HG03175 (cell line): ENCODE measurements at regions not wholly inside any gene's neighbourhood (a gene's known extent, or its start where the extent isn't known, plus 50 kb on each side); places are given as distances from the start of the nearest gene placed in this dataset.
"Not testable (repeated sequence)": the region's sequence is repeated elsewhere in the genome, so short reads cannot be mapped to it uniquely, and the experiment has no call there.

ENCODE experiments used
- ATAC-seq: cut with Tn5 transposase; IDR thresholded peaks from one replicate; pipeline ENCODE4 v1.9.1; 2021; ENCODE audit warnings: mild to moderate bottlenecking, moderate library complexity; ENCODE audit not compliant: unreplicated experiment

DNA sequence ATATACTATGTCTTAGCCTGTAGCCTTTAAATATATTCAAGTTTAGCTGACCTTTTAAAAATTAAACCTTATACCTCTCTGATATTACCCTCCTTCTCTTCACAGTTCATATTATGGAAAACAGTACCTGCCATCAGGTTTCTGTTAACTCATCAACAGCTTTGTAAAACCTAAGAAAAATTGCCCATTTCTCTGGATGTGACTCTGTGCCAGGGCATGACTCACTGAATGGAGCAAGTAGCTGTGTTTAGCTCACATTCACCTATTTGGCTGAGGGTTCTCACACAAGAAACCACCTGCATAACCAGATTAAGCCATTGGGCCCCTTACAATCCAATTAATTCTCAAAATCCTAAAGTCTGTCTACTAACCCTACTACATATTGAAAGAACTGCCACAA, 678.8 kb upstream of the MARCKS start:
- no peak for ATAC-seq

DNA sequence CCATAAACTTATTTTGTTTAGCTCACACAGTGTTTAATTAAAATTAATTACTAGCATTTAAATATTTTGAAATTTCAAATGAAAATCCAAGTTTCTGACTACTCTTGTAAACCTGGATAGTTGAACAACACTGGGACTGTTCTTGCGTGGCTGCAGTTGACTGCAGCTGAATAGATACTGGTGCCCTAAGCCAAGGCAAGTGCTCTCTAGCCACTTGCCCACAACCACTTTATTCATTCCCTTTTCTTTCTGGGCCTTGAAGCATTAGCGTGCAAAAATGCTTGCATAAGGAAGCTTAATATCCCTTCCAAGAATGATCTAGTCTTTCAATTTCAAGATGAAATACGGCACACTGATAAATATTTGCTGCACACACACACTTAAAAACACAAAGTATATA, 676.0 kb upstream of the MARCKS start:
- ATAC-seq: no peak

DNA sequence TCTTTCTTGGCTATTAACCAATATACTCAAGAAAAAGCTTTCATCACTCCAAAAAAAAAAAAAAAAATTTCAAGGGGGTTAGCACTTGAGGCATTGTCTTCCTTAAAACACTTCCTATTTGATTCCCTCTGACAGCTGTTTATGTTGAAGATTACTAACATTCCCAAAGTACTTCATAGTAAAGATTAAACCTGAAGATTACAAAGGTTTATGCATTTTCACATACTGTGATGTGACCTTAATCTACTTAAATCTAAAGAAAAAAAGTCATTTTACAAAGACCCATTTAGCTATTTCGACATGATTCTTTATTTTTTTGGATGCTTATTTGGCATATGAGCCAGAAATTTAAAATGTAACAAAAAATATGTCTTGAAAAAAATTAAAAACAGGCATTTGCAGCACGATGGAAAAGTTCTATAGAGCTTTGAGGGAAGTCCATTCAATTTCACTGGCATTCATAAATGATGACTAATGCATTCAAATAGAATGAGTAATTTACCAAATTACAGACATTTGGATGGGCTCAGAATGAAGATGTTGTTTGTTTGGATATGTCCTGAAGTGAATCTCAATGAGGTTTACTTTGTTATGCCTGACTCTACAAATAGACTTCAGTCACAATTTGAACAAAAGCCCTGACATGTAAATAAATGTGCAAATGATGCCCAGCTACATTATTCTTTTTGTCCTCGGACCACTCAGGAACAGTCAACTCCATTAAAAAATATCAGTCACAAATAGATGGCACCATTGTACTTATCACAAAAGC, 674.6 kb upstream of the MARCKS start:
- ATAC-seq: no peak

DNA sequence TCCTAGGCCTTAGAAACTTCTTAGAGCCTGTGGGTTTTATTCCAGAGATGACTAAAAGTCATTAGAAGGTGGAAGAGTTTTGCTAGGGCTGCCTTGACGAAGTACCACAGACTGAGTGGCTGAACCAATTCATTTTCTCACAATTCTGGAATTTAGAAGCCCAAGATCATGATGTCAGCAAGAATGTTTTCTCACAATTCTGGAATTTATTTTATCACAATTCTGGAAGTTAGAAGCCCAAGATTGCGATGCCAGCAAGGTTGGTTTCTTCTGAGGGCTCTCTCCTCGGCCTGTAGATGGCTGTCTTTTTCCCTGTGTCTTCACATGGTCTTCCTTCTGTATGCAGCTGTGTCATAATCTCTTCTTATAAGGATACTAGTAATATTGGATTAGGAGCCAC, 672.9 kb upstream of the MARCKS start:
- ATAC-seq: no peak

DNA sequence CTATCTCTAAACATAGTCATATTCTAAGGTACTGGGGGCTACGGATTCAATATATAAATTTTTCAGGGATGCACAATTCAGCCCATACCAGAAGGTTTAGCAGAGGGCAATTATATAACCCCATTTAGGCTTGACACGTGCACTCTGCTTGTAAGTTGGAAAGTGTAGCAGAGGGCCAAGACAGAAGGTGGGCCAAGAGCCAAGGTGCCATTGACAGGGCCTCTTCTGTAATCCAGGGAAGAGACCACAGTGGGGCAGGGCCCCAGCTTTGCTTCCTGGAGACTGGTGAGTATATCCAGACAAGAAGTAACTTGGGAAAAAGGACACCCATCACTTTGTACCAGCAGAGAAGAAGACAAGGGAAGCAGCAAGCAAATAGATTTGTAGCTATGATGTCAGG, 672.4 kb upstream of the MARCKS start:
- ATAC-seq: no peak

DNA sequence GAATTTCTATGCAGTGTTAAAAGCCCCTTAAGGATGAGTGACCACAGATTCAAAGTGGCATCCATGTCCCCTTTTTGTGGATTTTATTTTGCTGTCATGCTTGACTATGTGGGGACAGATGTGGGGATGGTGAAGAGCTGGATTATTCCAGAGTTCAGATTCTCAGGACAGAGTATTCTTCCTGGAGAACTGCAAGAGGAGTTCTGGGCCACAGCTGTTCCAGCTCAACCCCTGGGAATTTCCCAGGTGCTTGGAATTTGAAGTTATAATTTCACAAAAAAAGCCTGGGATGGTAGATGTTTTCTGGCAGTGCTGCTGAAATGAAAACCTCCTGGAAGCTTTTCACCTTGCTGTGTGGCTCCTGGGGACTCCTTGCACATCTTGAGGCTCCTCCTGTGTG, 671.8 kb upstream of the MARCKS start:
- ATAC-seq: no peak

DNA sequence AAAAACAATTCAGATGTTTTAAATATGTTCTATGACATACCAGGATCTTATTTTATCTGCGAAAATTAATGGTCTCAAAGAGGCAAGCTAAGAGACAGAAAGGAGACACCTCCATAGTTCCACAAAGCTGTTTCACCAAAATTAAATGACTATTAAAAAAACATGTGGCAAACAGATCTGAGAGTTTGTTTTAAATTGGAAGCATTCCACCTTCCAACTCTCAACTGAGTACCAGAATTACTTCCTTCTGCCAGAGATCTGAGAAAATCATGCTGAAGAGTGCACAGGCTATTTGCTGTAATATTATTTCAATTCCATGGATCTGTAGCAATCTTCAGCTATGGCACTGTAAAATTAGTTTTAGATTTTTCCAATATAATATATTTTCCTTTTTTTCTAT, 669.5 kb upstream of the MARCKS start:
- no peak for ATAC-seq

DNA sequence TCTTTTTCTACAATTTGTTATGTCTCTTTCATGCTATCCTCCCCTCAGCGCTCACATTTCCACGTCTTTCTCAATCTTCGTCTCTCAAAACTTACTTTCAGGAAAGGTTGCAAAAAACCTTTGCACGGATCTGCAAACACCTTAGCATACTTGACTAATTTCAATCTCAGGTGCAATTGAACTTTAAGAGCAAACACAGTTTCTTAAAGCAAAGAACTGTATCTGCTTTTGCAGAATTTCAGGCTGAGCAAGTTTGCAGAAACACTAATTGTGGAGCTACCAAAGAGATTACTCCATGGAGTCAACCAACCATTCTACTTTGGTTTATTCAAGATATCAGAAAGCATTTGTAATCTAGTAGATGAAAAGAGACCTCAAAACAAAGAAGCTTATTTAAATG, 668.2 kb upstream of the MARCKS start:
- ATAC-seq: no peak

DNA sequence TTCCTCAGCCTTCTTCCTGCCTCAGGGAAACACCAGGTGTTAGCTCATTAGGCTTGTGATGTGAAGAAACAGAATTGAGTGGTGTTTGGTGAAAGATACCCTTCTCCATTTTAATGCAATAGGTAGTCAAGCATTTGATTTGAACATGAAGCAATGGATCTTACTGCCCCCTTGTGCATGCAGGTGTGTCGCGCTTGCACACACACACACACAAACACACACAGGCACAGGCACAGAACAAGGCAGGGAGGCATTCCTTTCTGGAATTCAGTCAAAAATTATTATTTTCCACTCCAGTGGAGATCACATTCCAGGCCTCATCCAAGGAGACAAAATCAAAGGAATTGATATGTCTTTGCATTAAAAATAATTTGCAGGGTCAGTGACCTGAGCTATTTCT, 667.0 kb upstream of the MARCKS start:
- no peak for ATAC-seq

DNA sequence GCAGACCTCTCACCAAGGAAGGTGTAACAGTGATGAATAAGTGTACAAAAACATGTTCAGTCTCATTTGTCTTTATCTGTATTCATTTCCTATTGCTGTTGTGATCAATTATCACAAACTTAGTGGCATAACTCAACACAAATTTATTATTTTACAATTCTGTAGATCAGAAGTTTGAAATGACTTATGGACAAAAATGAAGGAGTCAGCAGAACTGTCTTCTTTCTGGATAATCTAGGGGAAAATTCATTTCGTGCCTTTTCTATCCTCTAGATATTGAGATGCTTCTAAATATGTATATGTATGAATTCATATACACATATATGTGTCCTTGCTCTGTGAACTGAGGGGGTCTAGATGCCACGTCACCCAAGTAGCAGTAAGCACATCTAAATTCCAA, 663.1 kb upstream of the MARCKS start:
- no peak for ATAC-seq

DNA sequence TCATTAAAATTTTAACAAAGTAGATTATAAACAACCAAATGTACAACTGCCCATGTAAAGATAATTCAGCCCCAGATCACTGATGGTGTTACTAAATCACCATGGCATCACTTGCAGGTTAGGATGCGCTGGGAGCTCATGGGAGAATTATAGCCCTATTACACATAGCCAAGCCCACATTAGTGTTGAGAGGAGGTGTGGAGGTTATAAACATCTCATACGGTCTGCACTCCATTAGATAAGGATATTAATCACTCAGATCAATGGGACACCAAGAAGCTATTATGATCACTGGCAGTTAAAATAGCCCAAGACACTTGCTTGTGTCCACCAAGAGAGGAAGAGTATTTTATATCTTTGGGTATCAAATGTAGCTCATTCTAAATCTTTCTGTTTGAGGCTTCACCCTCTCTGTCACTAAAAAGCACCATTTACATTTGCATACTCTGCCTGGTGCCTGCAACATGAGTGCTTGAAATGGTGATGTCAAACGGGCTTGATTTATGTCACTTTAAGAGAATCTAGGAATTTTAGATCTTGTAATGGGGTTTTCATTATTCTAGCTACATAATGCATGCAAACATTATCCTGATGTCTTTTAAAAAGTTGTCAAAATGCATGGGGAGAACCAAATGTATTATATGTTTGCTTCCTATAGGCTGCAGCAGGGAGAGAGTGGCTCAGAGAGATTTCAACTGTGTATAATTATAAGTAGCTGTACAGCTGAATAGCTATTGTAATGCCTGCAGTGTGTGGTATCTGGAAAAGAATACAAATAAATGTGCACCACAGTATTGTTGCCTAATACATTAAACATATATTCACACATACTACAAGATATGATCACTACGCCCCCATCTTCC, 654.1 kb upstream of the MARCKS start:
- no peak for ATAC-seq

DNA sequence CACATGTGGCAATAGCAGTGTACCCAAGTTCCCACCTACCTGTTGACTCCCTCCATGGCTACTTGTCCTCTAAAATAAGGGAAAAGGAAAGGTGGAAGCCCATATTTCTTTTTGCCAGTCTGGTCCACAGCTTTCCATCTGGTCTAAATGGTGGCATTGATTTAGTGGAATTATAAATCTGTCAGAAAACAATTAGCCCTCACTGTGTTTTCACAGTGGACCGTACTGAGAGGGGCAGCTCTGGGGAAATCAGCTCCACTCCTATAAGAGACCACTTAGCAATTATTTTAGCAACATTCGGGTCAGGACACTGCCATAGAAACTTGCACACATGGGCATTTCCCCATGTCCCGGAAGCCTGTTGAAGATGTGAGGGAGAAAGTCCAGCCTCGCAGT, 653.4 kb upstream of the MARCKS start:
- no peak for ATAC-seq

DNA sequence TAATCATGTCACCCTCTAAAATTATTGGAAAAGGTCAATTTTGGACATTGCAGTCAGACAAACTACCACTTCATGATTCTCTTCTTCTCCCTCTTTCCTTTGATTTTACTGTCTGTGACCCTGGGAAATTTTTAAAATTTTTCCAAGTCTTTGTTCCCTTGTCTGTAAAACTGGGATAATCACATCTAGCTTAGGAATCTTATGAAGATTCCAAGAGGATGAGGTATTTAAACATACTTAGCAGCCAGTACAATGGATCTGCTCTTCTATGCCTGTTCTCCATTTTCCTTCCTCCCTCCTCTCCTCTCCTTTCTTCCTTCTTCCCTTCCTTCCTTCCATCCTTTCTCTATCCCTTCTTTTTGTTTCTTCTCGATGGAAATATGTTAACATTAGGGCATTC, 651.6 kb upstream of the MARCKS start:
- ATAC-seq: no peak

DNA sequence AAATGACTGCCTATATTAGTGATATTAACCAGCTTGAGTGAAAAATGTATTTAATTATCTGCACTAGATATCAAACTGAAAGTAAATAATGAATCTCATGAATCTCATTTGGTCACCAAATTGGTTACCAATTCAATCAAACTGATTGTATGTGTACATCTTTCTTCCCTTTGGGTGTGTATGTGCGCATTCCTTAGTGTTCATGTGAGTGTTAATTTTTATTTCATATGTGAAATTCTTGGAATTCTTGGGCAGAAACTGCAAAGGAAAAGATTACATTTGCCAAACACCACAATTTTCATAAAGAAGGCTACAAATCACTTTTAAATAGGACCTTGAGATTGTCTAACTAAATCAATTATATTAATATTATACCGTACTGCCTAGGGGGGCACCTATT, 648.4 kb upstream of the MARCKS start:
- no peak for ATAC-seq

DNA sequence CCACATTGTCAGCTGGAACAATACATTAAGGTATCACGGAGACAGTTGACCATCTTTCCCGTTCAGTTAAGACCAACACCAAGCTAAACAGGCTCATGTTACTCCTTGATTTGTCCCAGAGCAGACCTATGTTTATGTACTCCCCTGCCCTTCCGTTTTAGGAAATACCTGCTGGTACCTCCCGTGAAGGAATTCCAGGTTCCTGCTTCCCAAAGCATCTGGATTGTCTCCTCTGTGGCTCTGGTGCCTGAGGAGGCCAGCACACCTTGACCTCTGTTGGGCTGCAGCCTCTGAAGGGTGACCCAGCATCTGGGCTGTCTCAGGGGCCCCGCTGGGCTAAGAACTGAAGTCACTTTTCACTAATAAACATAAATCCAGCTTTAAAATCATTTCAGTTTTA, 647.8 kb upstream of the MARCKS start:
- ATAC-seq: no peak

DNA sequence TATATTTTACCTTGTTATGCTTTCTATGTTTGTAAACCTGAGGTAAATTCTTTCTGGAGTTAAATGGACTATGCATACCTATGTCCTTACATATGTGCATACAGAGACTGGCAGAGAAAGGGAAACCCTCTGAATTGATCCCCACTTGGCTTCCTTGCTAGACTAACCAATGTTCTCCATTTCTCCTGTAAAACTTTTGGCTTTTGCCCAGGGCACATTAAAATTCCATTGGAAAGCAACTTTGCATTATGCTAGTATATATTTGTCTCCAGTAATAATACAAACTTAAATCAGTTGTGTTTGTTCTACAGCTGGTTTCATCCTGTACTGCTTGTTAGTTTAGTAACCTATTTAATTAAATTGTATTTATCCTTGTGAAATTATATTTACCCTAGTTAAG, 646.0 kb upstream of the MARCKS start:
- ATAC-seq: no peak

DNA sequence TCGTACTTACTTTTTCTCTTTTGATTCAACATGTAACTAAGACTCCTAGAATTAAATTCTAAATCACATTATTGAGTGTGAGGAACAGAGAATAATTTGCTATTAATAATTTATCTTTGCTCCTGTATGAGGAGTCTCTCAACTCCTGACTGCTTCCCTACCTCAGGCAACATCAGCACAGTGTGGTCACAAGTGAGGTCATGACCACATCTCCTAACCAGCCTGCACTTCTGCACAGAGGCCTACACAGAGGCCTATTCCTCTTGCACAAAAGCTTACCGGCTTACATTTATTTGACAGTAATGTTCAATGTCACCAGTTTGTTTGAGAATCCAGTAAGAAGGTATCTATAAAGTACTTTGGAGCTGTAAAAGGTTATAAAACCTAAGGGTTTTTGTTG, 637.4 kb upstream of the MARCKS start:
- ATAC-seq: no peak

DNA sequence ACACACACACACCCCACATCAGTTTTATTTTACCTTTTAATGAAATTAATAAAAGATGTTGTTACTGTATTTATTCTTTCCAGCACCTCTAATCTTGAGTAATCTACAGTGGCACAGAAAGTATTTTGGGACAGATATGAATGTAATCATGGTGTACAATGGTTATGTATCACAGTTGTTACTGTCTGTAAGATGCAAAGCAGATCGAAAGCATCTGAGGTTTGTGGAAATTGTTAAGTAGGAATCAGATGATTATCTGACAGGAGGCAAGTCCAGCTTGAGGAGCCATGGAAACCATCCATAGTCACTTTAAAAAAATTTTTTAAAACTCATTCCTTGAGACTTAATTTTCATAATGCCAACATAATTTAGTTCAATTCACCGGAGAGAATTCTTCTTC, 636.3 kb upstream of the MARCKS start:
- ATAC-seq: no peak

DNA sequence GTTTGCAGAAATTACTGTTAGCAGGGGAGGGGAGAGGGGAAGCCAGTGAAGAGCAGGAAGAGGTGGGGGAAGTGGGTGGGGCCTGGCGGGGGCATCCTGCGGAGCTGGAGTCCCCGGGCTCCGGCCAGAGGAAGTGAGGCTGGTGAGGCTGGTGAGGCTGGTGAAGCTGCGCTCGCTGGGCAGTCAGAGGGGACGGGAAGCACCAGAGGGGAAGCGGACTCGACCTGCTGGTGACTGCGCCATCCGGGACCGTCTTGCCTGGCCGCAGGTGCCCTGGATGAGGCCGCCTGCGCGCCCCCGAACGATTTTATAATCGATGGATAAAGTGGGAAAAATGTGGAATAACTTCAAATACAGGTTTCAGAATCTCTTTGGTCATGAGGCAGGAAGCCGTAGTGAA, 635.3 kb upstream of the MARCKS start:
- no peak for ATAC-seq

DNA sequence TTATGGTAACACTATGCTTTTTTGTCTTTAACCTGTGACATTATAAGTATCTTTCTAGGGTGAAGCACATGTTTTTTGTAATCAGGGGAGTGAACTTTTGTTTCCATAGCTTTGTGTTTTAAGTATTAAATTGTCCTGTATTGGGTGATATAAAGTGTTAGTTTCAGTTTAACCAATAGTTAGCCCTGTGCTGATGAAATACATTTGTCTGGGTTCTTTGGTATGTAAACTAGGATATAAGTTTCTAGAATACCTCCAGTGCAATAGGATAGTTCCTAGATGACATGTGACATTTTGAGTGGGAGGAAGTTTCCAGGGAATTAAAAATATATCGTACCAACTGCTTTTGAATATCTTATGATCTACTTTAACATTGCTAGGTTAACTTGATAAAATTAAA, 611.0 kb upstream of the MARCKS start:
- no peak for ATAC-seq

DNA sequence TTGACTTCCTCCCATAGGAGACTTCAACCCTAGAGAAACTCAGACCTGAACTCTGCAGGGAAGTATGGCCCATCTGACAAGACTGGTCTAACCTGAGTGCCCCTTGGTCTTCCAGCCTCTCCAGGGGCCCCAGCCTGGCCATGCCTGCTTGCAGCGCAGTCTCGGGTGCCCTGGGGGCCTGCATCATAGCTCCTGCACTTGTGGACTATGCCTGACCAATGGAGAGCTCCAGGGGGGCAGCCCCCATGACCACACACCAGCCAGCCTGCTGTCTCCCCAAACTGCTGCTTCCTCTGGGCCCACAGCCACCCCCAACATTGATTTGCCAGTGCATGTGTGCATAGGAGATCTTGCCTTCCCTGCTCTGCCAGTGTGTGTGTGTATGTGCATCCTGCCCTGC, 608.6 kb upstream of the MARCKS start:
- ATAC-seq: no peak

DNA sequence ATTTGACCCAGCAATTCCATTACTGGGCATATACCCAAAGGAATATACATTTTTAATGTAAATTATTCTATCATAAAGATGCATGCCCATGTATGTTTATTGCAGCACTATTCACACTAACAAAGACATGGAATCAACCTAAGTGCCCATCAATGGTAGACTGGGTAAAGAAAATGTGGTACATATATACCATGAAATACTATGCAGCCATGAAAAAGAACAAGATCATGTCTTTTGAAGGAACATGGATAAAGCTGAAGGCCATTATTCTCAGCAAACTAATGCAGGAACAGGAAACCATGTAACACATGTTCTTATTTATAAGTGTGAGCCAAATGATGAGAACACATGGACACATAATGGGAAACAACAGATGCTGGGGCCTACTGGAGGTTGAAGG, 603.0 kb upstream of the MARCKS start:
- not testable (repeated sequence) for ATAC-seq
